ENCODE measurements at regions not wholly inside any gene's neighbourhood (a gene's known extent, or its start where the extent isn't known, plus 50 kb on each side); places are given as distances from the start of the nearest gene placed in this dataset.

DNA sequence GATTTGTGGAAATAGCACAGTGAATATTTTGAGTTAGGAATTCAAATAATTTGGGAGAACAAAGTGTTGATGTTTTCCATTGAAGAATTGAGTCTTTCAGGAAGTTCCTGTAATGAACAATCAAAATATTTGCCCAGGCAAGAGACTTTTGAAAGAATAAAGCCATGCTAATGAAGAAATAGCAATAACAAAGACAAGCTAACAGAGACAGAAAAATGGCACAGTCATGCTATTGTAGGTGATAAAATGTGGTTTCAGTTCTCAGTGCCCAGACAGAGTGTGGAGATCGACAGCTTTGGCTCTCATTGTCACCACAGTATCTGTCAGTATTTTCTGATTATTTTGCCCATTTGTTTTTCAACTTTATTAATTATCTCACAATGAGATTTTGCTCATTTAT is 490.8 kb upstream of the PIK3C3 start:
- TF ChIP-seq, protein P1, sequence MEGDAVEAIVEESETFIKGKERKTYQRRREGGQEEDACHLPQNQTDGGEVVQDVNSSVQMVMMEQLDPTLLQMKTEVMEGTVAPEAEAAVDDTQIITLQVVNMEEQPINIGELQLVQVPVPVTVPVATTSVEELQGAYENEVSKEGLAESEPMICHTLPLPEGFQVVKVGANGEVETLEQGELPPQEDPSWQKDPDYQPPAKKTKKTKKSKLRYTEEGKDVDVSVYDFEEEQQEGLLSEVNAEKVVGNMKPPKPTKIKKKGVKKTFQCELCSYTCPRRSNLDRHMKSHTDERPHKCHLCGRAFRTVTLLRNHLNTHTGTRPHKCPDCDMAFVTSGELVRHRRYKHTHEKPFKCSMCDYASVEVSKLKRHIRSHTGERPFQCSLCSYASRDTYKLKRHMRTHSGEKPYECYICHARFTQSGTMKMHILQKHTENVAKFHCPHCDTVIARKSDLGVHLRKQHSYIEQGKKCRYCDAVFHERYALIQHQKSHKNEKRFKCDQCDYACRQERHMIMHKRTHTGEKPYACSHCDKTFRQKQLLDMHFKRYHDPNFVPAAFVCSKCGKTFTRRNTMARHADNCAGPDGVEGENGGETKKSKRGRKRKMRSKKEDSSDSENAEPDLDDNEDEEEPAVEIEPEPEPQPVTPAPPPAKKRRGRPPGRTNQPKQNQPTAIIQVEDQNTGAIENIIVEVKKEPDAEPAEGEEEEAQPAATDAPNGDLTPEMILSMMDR (conservative IDR thresholded peaks at IDR 0.05; ENCODE audit: low read length): no peak
- TF ChIP-seq EZH2phosphoT487 (IDR thresholded peaks at IDR 0.05; ENCODE audit: borderline replicate concordance, low read depth, low read length): no peak
